ENCODE measurements at regions not wholly inside any gene's neighbourhood (a gene's known extent, or its start where the extent isn't known, plus 50 kb on each side); places are given as distances from the start of the nearest gene placed in this dataset.

DNA sequence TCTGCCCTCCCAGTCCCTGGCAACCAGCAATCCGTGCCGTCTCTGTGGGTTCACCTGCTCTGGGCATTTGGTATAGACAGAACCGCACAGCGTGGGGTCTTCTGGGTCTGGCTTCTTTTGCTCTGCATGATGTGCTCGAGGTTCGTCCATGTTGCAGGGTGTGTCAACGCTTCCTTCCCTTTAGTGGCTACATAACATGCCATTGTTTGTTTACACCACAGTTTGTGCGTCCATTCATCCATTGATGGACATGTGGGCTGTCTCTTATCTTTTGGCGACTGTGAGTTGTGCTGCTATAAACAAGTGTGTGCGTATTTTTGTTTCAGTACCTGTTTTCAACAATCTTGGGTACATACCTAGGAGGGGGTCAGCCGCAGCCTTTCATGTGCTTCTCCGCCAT lies 149.5 kb upstream of the RPS6KA2 start:
- no peak for TF ChIP-seq EZH2 (IDR thresholded peaks at IDR 0.05; ENCODE audit: borderline replicate concordance, low read depth, low read length, severe bottlenecking)
- TF ChIP-seq, protein P1, sequence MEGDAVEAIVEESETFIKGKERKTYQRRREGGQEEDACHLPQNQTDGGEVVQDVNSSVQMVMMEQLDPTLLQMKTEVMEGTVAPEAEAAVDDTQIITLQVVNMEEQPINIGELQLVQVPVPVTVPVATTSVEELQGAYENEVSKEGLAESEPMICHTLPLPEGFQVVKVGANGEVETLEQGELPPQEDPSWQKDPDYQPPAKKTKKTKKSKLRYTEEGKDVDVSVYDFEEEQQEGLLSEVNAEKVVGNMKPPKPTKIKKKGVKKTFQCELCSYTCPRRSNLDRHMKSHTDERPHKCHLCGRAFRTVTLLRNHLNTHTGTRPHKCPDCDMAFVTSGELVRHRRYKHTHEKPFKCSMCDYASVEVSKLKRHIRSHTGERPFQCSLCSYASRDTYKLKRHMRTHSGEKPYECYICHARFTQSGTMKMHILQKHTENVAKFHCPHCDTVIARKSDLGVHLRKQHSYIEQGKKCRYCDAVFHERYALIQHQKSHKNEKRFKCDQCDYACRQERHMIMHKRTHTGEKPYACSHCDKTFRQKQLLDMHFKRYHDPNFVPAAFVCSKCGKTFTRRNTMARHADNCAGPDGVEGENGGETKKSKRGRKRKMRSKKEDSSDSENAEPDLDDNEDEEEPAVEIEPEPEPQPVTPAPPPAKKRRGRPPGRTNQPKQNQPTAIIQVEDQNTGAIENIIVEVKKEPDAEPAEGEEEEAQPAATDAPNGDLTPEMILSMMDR (IDR thresholded peaks at IDR 0.05; ENCODE audit: extremely low read depth in 1 of 2, insufficient read depth in 1 of 2, low read depth in 1 of 2, low read length in 2 of 2) = no peak
- TF ChIP-seq JUN (IDR thresholded peaks at IDR 0.05; ENCODE audit: borderline replicate concordance, insufficient read depth, insufficient read length, low read depth) = no peak
- TF ChIP-seq POLR2AphosphoS5 (IDR thresholded peaks at IDR 0.05; ENCODE audit: insufficient read depth, low read depth, low read length) = no peak

All from endothelial cell of umbilical vein (primary cell).